ENCODE measurements at regions not wholly inside any gene's neighbourhood (a gene's known extent, or its start where the extent isn't known, plus 50 kb on each side); places are given as distances from the start of the nearest gene placed in this dataset.

DNA sequence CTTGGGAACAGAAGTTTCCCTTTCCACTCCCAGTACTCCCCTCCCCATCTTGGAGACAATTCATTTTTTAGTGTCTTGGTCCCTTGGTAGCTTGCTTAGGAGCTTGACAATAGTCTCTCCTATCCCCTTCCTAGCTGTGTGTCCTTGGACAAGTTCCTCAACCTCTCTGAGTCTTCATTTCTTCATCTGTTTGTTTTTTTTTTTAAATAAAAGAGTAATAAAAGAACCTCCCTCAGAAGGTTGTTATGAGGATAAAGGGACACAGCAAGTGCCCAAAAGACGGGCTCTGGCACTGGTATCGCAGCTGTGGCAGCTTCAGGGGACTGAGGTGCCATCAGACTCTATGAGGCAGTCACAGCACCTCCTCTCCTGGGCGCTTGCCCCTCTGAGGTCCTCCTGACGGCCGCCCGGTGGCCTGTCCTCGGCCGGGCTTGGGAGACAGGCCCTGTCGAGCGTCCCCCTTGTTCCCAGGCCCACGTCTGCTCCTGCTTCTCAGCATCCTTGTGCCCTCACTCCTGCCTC, 689.2 kb downstream of the MATN1 start:
- TF ChIP-seq CTCF (IDR thresholded peaks at IDR 0.05) (no peak), POLR2A (IDR thresholded peaks at IDR 0.05) (no peak), EP300 (IDR thresholded peaks at IDR 0.05) (no peak)
